Mammary epithelial cell (primary cell): ENCODE measurements at regions not wholly inside any gene's neighbourhood (a gene's known extent, or its start where the extent isn't known, plus 50 kb on each side); places are given as distances from the start of the nearest gene placed in this dataset.

Source experiments
- CTCF ChIP-seq, 2 donors: IDR thresholded peaks in 1 of 2; conservative IDR thresholded peaks in 1 of 2; 2 replicates each; pipeline ENCODE4 v1.5.1; 2011 to 2012; ENCODE audit warnings: inconsistent platforms in 2 of 2, low read length in 2 of 2, mild to moderate bottlenecking in 2 of 2, control low read depth in 1 of 2, low read depth in 1 of 2; ENCODE audit not compliant: insufficient read depth in 1 of 2; ENCODE audit errors: extremely low read depth in 1 of 2
- EZH2 ChIP-seq: IDR thresholded peaks from 2 replicates; pipeline ENCODE4 v1.6.1; 2012; ENCODE audit warnings: low read length, inconsistent platforms, borderline replicate concordance

- no peak for TF ChIP-seq CTCF (conservative IDR thresholded peaks at IDR 0.05 in 1 of 2, IDR thresholded peaks at IDR 0.05 in 1 of 2; ENCODE audit: extremely low read depth in 1 of 2, insufficient read depth in 1 of 2, low read depth in 1 of 2, low read length in 2 of 2)
- no peak for TF ChIP-seq EZH2
Observed at GRCh38 chr22:27637604-27638003, 164.0 kb downstream of the MN1 start.
